ENCODE measurements at regions not wholly inside any gene's neighbourhood (a gene's known extent, or its start where the extent isn't known, plus 50 kb on each side); places are given as distances from the start of the nearest gene placed in this dataset.

GRCh38 chr10:80829562-80829961 lies 291.9 kb downstream of the SH2D4B start:
- TF ChIP-seq CTCF (IDR thresholded peaks at IDR 0.05; ENCODE audit: low read depth, low read length, poor library complexity, severe bottlenecking) (no peak), EZH2phosphoT487 (IDR thresholded peaks at IDR 0.05; ENCODE audit: borderline replicate concordance, low read length) (no peak)

Measured in DOHH2 (cell line).